GM23338 (cell line): ENCODE measurements at regions not wholly inside any gene's neighbourhood (a gene's known extent, or its start where the extent isn't known, plus 50 kb on each side); places are given as distances from the start of the nearest gene placed in this dataset.

ENCODE experiments used
- ATAC-seq: fragments of 200-7000 bp; cut with Tn5 transposase; 3 replicates; pipeline ENCODE4 v1.9.1; 2020
- DNase-seq: peaks from one replicate; pipeline ENCODE4 v3.0.0-alpha.2; 2015; ENCODE audit warnings: low spot score
- H2AFZ ChIP-seq: fragments of 200-600 bp; sonication (generic); 2 replicates; pipeline ENCODE4 v1.8.0; 2016; ENCODE audit warnings: antibody characterized with exemption, mild to moderate bottlenecking, moderate library complexity
- H3F3A ChIP-seq: fragments of 200-600 bp; sonication (generic); replicated peaks from 2 replicates; pipeline ENCODE4 v1.8.0; 2017; ENCODE audit warnings: antibody characterized with exemption, mixed run types, low read depth
- H3K27ac ChIP-seq: fragments of 200-600 bp; sonication (generic); 2 replicates; pipeline ENCODE4 v1.6.1; 2016; ENCODE audit warnings: low read depth
- H3K27me3 ChIP-seq: fragments of 200-600 bp; sonication (generic); 2 replicates; pipeline ENCODE4 v1.8.0; 2016; ENCODE audit warnings: mild to moderate bottlenecking, mixed run types, moderate library complexity; ENCODE audit not compliant: insufficient read depth
- H3K36me3 ChIP-seq: fragments of 200-600 bp; sonication (generic); 2 replicates; pipeline ENCODE4 v1.8.0; 2016; ENCODE audit warnings: mild to moderate bottlenecking; ENCODE audit not compliant: insufficient read depth
- H3K4me1 ChIP-seq: fragments of 200-600 bp; sonication (generic); 2 replicates; pipeline ENCODE4 v1.8.0; 2016; ENCODE audit warnings: mild to moderate bottlenecking, moderate library complexity; ENCODE audit not compliant: insufficient read depth
- H3K4me2 ChIP-seq: fragments of 200-600 bp; sonication (generic); 2 replicates; pipeline ENCODE4 v1.7.1; 2017; ENCODE audit warnings: mixed run types
- H3K4me3 ChIP-seq: fragments of 200-600 bp; sonication (generic); 2 replicates; pipeline ENCODE4 v1.6.1; 2016; ENCODE audit warnings: mixed run types
- H3K79me2 ChIP-seq: fragments of 200-600 bp; sonication (generic); replicated peaks from 2 replicates; pipeline ENCODE4 v1.8.0; 2017; ENCODE audit warnings: mild to moderate bottlenecking; ENCODE audit not compliant: insufficient read depth
- H3K9me2 ChIP-seq: fragments of 200-600 bp; sonication (generic); 2 replicates; pipeline ENCODE4 v1.8.0; 2017; ENCODE audit not compliant: insufficient read depth
- H4K20me1 ChIP-seq: fragments of 200-600 bp; sonication (generic); replicated peaks from 2 replicates; pipeline ENCODE4 v1.8.0; 2017; ENCODE audit warnings: mild to moderate bottlenecking; ENCODE audit not compliant: insufficient read depth
- H3K27ac Mint-ChIP-seq: 2 replicates; pipeline ENCODE4 v1.8.0; 2020; ENCODE audit warnings: inconsistent platforms, mild to moderate bottlenecking, moderate library complexity, mixed read lengths
- H3K27me3 Mint-ChIP-seq: 3 replicates; pipeline ENCODE4 v1.8.0; 2022; ENCODE audit warnings: low read depth, mild to moderate bottlenecking, moderate library complexity, mixed read lengths, inconsistent platforms; ENCODE audit not compliant: insufficient read depth, poor library complexity
- H3K36me3 Mint-ChIP-seq: 3 replicates; pipeline ENCODE4 v1.8.0; 2021; ENCODE audit warnings: low read depth, mild to moderate bottlenecking, inconsistent platforms, moderate library complexity, mixed read lengths
- H3K4me1 Mint-ChIP-seq: 3 replicates; pipeline ENCODE4 v1.8.0; 2020; ENCODE audit warnings: mild to moderate bottlenecking, inconsistent platforms, mixed read lengths
- H3K4me3 Mint-ChIP-seq: 3 replicates; pipeline ENCODE4 v1.8.0; 2021; ENCODE audit warnings: moderate library complexity, mild to moderate bottlenecking, inconsistent platforms, mixed read lengths
- H3K9me3 Mint-ChIP-seq: 3 replicates; pipeline ENCODE4 v1.8.0; 2020; ENCODE audit warnings: moderate library complexity, mild to moderate bottlenecking, inconsistent platforms, mixed read lengths
- CREB1 ChIP-seq: fragments of 250-450 bp; sonication (Bioruptor Pico); IDR thresholded peaks from 2 replicates; pipeline ENCODE4 v1.5.0; 2020; ENCODE audit warnings: low read depth, mild to moderate bottlenecking, moderate library complexity
- EZH2 ChIP-seq: fragments of 200-600 bp; sonication (generic); IDR thresholded peaks from one replicate; pipeline ENCODE4 v1.8.0; 2017; ENCODE audit warnings: antibody characterized with exemption, mild to moderate bottlenecking, low read depth; ENCODE audit not compliant: unreplicated experiment
- EZH2phosphoT487 ChIP-seq: fragments of 200-600 bp; sonication (generic); IDR thresholded peaks from one replicate; pipeline ENCODE4 v1.8.1; 2018; ENCODE audit warnings: antibody characterized with exemption; ENCODE audit not compliant: unreplicated experiment
- JUNB ChIP-seq: IDR thresholded peaks from one replicate; pipeline ENCODE4 v1.6.1; 2016; ENCODE audit warnings: antibody characterized with exemption; ENCODE audit not compliant: unreplicated experiment
- NANOG ChIP-seq: IDR thresholded peaks from 2 replicates; pipeline ENCODE4 v1.6.1; 2016; ENCODE audit warnings: antibody characterized with exemption, borderline replicate concordance
- POLR2AphosphoS5 ChIP-seq: IDR thresholded peaks from 2 replicates; pipeline ENCODE4 v1.6.1; 2016; ENCODE audit warnings: antibody characterized with exemption, low read depth
- STAT1 ChIP-seq: IDR thresholded peaks from one replicate; pipeline ENCODE4 v1.6.1; 2016; ENCODE audit warnings: antibody characterized with exemption; ENCODE audit not compliant: unreplicated experiment
- ZNF114 ChIP-seq: fragments of 250-450 bp; sonication (Bioruptor Pico); IDR thresholded peaks from 2 replicates; pipeline ENCODE4 v1.5.0; 2020; ENCODE audit warnings: mild to moderate bottlenecking, moderate library complexity
- ZNF331 ChIP-seq: fragments of 250-450 bp; sonication (Bioruptor Pico); IDR thresholded peaks from 2 replicates; pipeline ENCODE4 v1.5.0; 2020; ENCODE audit warnings: low read depth, mild to moderate bottlenecking, moderate library complexity
- TF ChIP-seq, protein P1 (sequence below), 2 experiments: fragments of 200-600 bp in 1 of 2; sonication (generic) in 1 of 2; conservative IDR thresholded peaks; 2 replicates each; pipeline versions ENCODE4 v1.5.1 to v1.6.1; 2016 to 2017; ENCODE audit warnings: antibody characterized with exemption in 2 of 2, low read depth in 2 of 2, mild to moderate bottlenecking in 2 of 2, moderate library complexity in 1 of 2
- TF ChIP-seq, protein P2 (sequence below): IDR thresholded peaks from one replicate; pipeline ENCODE4 v1.6.1; 2018; ENCODE audit warnings: antibody characterized with exemption; ENCODE audit not compliant: unreplicated experiment
- TF ChIP-seq, protein P3 (sequence below): IDR thresholded peaks from 2 replicates; pipeline ENCODE4 v1.6.1; 2016; ENCODE audit warnings: antibody characterized with exemption

DNA sequence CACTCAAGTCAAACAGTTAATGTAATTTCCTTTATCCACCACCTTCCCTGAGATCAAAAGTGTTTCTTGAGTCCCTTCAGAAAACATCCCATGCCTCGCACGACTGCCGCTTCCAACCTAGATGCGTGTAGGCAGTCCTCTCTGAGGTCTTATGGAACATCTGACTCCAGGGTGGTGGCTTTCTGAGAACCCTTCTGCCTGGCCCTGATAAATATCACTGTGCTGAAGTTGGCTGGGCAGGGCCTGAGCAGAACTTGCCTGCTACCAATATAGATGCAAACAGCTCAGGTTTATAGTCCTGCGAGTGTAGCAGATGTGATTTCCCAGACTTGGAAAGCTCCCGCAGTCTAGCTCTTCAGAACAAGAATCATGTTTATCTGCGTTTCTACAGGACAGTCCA is 61.1 kb upstream of the GPR12 start (continued):
- TF ChIP-seq, protein P1, sequence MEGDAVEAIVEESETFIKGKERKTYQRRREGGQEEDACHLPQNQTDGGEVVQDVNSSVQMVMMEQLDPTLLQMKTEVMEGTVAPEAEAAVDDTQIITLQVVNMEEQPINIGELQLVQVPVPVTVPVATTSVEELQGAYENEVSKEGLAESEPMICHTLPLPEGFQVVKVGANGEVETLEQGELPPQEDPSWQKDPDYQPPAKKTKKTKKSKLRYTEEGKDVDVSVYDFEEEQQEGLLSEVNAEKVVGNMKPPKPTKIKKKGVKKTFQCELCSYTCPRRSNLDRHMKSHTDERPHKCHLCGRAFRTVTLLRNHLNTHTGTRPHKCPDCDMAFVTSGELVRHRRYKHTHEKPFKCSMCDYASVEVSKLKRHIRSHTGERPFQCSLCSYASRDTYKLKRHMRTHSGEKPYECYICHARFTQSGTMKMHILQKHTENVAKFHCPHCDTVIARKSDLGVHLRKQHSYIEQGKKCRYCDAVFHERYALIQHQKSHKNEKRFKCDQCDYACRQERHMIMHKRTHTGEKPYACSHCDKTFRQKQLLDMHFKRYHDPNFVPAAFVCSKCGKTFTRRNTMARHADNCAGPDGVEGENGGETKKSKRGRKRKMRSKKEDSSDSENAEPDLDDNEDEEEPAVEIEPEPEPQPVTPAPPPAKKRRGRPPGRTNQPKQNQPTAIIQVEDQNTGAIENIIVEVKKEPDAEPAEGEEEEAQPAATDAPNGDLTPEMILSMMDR (conservative IDR thresholded peaks at IDR 0.05; ENCODE audit: low read depth in 2 of 2) = no peak
- no peak for TF ChIP-seq EZH2
- no peak for TF ChIP-seq ZNF114 (CRISPR knock-in tag)
- no peak for TF ChIP-seq ZNF331 (CRISPR knock-in tag)
- TF ChIP-seq CREB1 (CRISPR knock-in tag) = no peak
- TF ChIP-seq JUNB = no peak
- no peak for TF ChIP-seq STAT1
- TF ChIP-seq EZH2phosphoT487 = no peak
- TF ChIP-seq, protein P2, sequence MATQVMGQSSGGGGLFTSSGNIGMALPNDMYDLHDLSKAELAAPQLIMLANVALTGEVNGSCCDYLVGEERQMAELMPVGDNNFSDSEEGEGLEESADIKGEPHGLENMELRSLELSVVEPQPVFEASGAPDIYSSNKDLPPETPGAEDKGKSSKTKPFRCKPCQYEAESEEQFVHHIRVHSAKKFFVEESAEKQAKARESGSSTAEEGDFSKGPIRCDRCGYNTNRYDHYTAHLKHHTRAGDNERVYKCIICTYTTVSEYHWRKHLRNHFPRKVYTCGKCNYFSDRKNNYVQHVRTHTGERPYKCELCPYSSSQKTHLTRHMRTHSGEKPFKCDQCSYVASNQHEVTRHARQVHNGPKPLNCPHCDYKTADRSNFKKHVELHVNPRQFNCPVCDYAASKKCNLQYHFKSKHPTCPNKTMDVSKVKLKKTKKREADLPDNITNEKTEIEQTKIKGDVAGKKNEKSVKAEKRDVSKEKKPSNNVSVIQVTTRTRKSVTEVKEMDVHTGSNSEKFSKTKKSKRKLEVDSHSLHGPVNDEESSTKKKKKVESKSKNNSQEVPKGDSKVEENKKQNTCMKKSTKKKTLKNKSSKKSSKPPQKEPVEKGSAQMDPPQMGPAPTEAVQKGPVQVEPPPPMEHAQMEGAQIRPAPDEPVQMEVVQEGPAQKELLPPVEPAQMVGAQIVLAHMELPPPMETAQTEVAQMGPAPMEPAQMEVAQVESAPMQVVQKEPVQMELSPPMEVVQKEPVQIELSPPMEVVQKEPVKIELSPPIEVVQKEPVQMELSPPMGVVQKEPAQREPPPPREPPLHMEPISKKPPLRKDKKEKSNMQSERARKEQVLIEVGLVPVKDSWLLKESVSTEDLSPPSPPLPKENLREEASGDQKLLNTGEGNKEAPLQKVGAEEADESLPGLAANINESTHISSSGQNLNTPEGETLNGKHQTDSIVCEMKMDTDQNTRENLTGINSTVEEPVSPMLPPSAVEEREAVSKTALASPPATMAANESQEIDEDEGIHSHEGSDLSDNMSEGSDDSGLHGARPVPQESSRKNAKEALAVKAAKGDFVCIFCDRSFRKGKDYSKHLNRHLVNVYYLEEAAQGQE = no peak
- no peak for TF ChIP-seq NANOG
- TF ChIP-seq, protein P3, sequence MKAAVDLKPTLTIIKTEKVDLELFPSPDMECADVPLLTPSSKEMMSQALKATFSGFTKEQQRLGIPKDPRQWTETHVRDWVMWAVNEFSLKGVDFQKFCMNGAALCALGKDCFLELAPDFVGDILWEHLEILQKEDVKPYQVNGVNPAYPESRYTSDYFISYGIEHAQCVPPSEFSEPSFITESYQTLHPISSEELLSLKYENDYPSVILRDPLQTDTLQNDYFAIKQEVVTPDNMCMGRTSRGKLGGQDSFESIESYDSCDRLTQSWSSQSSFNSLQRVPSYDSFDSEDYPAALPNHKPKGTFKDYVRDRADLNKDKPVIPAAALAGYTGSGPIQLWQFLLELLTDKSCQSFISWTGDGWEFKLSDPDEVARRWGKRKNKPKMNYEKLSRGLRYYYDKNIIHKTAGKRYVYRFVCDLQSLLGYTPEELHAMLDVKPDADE = no peak

DNA sequence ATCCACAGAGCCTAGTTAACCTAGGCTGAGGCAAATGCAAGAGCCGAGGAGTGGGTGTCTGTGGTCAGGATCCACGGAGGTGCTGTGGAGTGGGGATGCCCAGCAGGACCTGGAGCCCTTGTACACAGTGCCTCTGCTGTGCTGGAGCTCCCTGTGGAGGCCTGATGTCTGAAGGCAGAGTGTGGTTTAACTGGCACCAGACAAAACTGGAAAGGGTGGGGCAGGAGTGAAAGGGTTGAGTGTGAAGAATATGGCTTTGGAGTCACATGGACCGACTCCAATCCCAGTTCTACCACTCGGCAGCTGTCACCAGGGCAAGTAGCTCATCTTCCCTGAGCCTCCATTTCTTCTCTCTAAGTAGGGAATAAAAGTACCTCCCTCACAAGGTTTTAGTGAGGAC is 60.3 kb upstream of the GPR12 start:
- Histone ChIP-seq H3K27me3 (no peaks in the 10 kb centered on the region), H3K36me3 (no peaks in the 10 kb centered on the region), H3F3A (no peaks in the 10 kb centered on the region), H4K20me1 (no peaks in the 10 kb centered on the region), H3K4me3 (no peak overlapping the region), H3K9me2 (no peaks in the 10 kb centered on the region), H2AFZ (no peak overlapping the region), H3K4me2 (no peak overlapping the region), H3K4me1 (no peaks in the 10 kb centered on the region), H3K79me2 (no peaks in the 10 kb centered on the region), H3K27ac (no peak overlapping the region)
- Mint-ChIP-seq H3K27me3 (peaks cover 7% of the 10 kb centered on the region), H3K4me3 (no peak overlapping the region), H3K9me3 (no peaks in the 10 kb centered on the region), H3K27ac (no peak overlapping the region), H3K4me1 (no peaks in the 10 kb centered on the region), H3K36me3 (no peaks in the 10 kb centered on the region)
- no peak for TF ChIP-seq POLR2AphosphoS5
- TF ChIP-seq NANOG = no peak
- TF ChIP-seq EZH2 = no peak
- TF ChIP-seq, protein P2 = no peak
- no peak for TF ChIP-seq ZNF331 (CRISPR knock-in tag)
- TF ChIP-seq, protein P1 (conservative IDR thresholded peaks at IDR 0.05; ENCODE audit: low read depth in 2 of 2) = no peak
- no peak for TF ChIP-seq JUNB
- ATAC-seq = no peak
- DNase-seq = no peak
